A549 (cell line): ENCODE measurements at regions not wholly inside any gene's neighbourhood (a gene's known extent, or its start where the extent isn't known, plus 50 kb on each side); places are given as distances from the start of the nearest gene placed in this dataset.
A peak's percentile ranks its signal among the peaks of the same experiment; 100 is the strongest.

ENCODE experiments used
- ATAC-seq, 2 experiments: fragments of 200-7000 bp in 1 of 2; fragments of >200 bp in 1 of 2; cut with Nextera tagmentation in 1 of 2; cut with Tn5 transposase in 1 of 2; 3 replicates each; pipeline versions ENCODE4 v1.8.0 to v1.9.1; 2018 to 2020; ENCODE audit warnings: mild to moderate bottlenecking in 1 of 2, moderate library complexity in 1 of 2
- CTCF ChIA-PET: fragments of 300-600 bp; sonication (Branson Sonifier 250); formaldehyde crosslinking; extraction: SDS; loops from one replicate; lab custom pipeline; 2021; ENCODE audit warnings: antibody characterized with exemption, inconsistent platforms; lab: Yijun Ruan, JAX
- POLR2A ChIA-PET: fragments of 350-600 bp; formaldehyde crosslinking; extraction: SDS; loops from one replicate; lab custom pipeline; 2021; ENCODE audit warnings: antibody characterized with exemption, inconsistent platforms; lab: Yijun Ruan, JAX
- DNase-seq, 2 experiments: peaks; one replicate each; pipeline versions ENCODE4 v3.0.0 to v3.0.0-alpha.2; 2011 to 2016; ENCODE audit warnings: low read depth in 1 of 2, low spot score in 1 of 2
- FAIRE-seq: peaks from 2 replicates; lab custom pipeline; 2011; peaks lifted over from hg19 to GRCh38; lab: Jason Lieb, UNC
- H3K27ac ChIP-seq, 2 experiments: fragments of >200 bp; sonication (Bioruptor Twin); formaldehyde crosslinking; 3 replicates each; pipeline ENCODE4 v1.5.1; 2016 to 2017
- H3K4me1 ChIP-seq: fragments of >200 bp; sonication (Bioruptor Twin); formaldehyde crosslinking; 3 replicates; pipeline ENCODE4 v1.6.1; 2016
- H3K4me2 ChIP-seq: fragments of >200 bp; sonication (Bioruptor Twin); formaldehyde crosslinking; 3 replicates; pipeline ENCODE4 v1.6.1; 2016
- H3K4me3 ChIP-seq: fragments of >200 bp; sonication (Bioruptor Twin); formaldehyde crosslinking; 3 replicates; pipeline ENCODE4 v1.5.1; 2016
- H3K9me3 ChIP-seq: fragments of >200 bp; sonication (Bioruptor Twin); formaldehyde crosslinking; 3 replicates; pipeline ENCODE4 v1.6.1; 2016
- CBX8 ChIP-seq: fragments of 200-600 bp; sonication (generic); IDR thresholded peaks from 2 replicates; pipeline ENCODE4 v1.6.1; 2016
- CEBPB ChIP-seq, 2 experiments: fragments of >200 bp in 1 of 2; sonication (Bioruptor Twin) in 1 of 2; formaldehyde crosslinking in 1 of 2; IDR thresholded peaks; 2 replicates each; pipeline ENCODE4 v1.6.1; 2012 to 2016
- ELK1 ChIP-seq: fragments of 150-350 bp; IDR thresholded peaks from 2 replicates; pipeline ENCODE4 v1.6.1; 2014; ENCODE audit warnings: low read depth, mild to moderate bottlenecking, low read length
- EP300 ChIP-seq, 2 experiments: fragments of >200 bp; sonication (Bioruptor Twin); formaldehyde crosslinking; IDR thresholded peaks; 2 replicates in 1 of 2; 3 replicates in 1 of 2; pipeline ENCODE4 v1.6.1; 2016 to 2017
- FOSB ChIP-seq: fragments of 250-450 bp; sonication (Bioruptor Pico); IDR thresholded peaks from 2 replicates; pipeline ENCODE4 v1.5.0; 2020; ENCODE audit warnings: mild to moderate bottlenecking, moderate library complexity
- FOXS1 ChIP-seq: fragments of 250-450 bp; sonication (Bioruptor Pico); IDR thresholded peaks from 2 replicates; pipeline ENCODE4 v1.5.0; 2020; ENCODE audit warnings: mild to moderate bottlenecking, moderate library complexity
- HES2 ChIP-seq: fragments of >200 bp; sonication (Bioruptor Twin); formaldehyde crosslinking; IDR thresholded peaks from 2 replicates; pipeline ENCODE4 v1.6.1; 2016
- HMGXB4 ChIP-seq: fragments of 250-450 bp; sonication (Bioruptor Pico); IDR thresholded peaks from 2 replicates; pipeline ENCODE4 v1.5.0; 2021; ENCODE audit warnings: mild to moderate bottlenecking, moderate library complexity, borderline replicate concordance
- MAFK ChIP-seq: fragments of 450-650 bp; IDR thresholded peaks from 2 replicates; pipeline ENCODE4 v1.6.1; 2014; ENCODE audit not compliant: partially characterized antibody
- NPAS2 ChIP-seq: fragments of 250-450 bp; sonication (Bioruptor Pico); IDR thresholded peaks from 2 replicates; pipeline ENCODE4 v1.8.0; 2022; ENCODE audit warnings: mild to moderate bottlenecking, moderate library complexity, borderline replicate concordance
- NR3C1 ChIP-seq: fragments of >200 bp; sonication (Bioruptor Twin); formaldehyde crosslinking; IDR thresholded peaks from 3 replicates; pipeline ENCODE4 v1.6.1; 2017
- RNF2 ChIP-seq: fragments of 200-600 bp; sonication (generic); IDR thresholded peaks from 2 replicates; pipeline ENCODE4 v1.6.1; 2016; ENCODE audit warnings: low read depth, mild to moderate bottlenecking, antibody characterized with exemption, moderate library complexity, borderline replicate concordance
- SREBF2 ChIP-seq: fragments of 450-650 bp; IDR thresholded peaks from 2 replicates; pipeline ENCODE4 v1.6.1; 2014; ENCODE audit warnings: mild to moderate bottlenecking, moderate library complexity
- TP53 ChIP-seq: fragments of 250-450 bp; sonication (Bioruptor Pico); IDR thresholded peaks from 2 replicates; pipeline ENCODE4 v1.5.0; 2021; ENCODE audit warnings: mild to moderate bottlenecking, moderate library complexity
- USF2 ChIP-seq: fragments of 450-650 bp; IDR thresholded peaks from 2 replicates; pipeline ENCODE4 v1.6.1; 2014; ENCODE audit warnings: antibody characterized with exemption
- ZC3H11A ChIP-seq: fragments of 450-650 bp; IDR thresholded peaks from 2 replicates; pipeline ENCODE4 v1.6.1; 2014; ENCODE audit warnings: antibody characterized with exemption, mild to moderate bottlenecking
- WGBS: methylation state at CpG from one replicate; pipeline ENCODE4 v1.1.6; 2017; ENCODE audit errors: missing lambda C conversion rate; 5-methylcytosine and 5-hydroxymethylcytosine counted together

GRCh38 chr10:81520688-81521087 is 354.3 kb upstream of the NRG3 start:
- Histone ChIP-seq H3K4me3 (no peak overlapping the region), H3K9me3 (no peaks in the 10 kb centered on the region), H3K4me1 (no peaks in the 10 kb centered on the region), H3K27ac (no peak overlapping the region), H3K4me2 (no peak overlapping the region)
- no peak for ATAC-seq
- no peak for DNase-seq
- ChIA-PET POLR2A (no interaction called here), CTCF (no interaction called here)
- WGBS, result 7% methylated on average over 1 of the region's 1 CpG
- TF ChIP-seq MAFK, result peak; percentile 38
- no peak for TF ChIP-seq FOXS1 (CRISPR knock-in tag)
- FAIRE-seq, result no peak

- DNase-seq (no peak), FAIRE-seq (no peak), ATAC-seq (no peak)
- no peak for TF ChIP-seq NR3C1
- TF ChIP-seq HES2, result no peak
- TF ChIP-seq TP53, result no peak
- no peaks in the 10 kb centered on the region for H3K4me1 ChIP-seq
- no peak overlapping the region for H3K4me2 ChIP-seq
- WGBS, result 20% methylated on average over 2 of the region's 2 CpGs
- no peaks in the 10 kb centered on the region; the same call in 2 of the 3 replicates for H3K9me3 ChIP-seq
- H3K27ac ChIP-seq, result no peak overlapping the region
- POLR2A ChIA-PET, result no interaction called here
- CTCF ChIA-PET, result no interaction called here
- no peak overlapping the region for H3K4me3 ChIP-seq
These were observed 350.5 kb upstream of the NRG3 start for GRCh38 chr10:81524467-81524866.

- no peak for TF ChIP-seq RNF2
- 31% methylated on average over 6 of the region's 6 CpGs for WGBS
- no peak overlapping the region for H3K27ac ChIP-seq
- POLR2A ChIA-PET, result no interaction called here
- CTCF ChIA-PET, result no interaction called here
- FAIRE-seq, result no peak
- no peak overlapping the region for H3K4me2 ChIP-seq
- H3K9me3 ChIP-seq, result no peaks in the 10 kb centered on the region
- no peak for DNase-seq
- H3K4me1 ChIP-seq, result no peaks in the 10 kb centered on the region
- ATAC-seq, result no peak
- H3K4me3 ChIP-seq, result no peak overlapping the region
These were observed 342.6 kb upstream of the NRG3 start for GRCh38 chr10:81532403-81532802.

GRCh38 chr10:81534991-81535390 is 340.0 kb upstream of the NRG3 start:
- no peak overlapping the region for H3K4me2 ChIP-seq
- DNase-seq (no peak), FAIRE-seq (no peak), ATAC-seq (no peak)
- no peak overlapping the region for H3K27ac ChIP-seq
- 4% methylated on average over 2 of the region's 2 CpGs for WGBS
- peaks cover 4% of the 10 kb centered on the region; the same call in 1 of the 3 replicates for H3K9me3 ChIP-seq
- no peaks in the 10 kb centered on the region for H3K4me1 ChIP-seq
- ChIA-PET POLR2A (no interaction called here), CTCF (no interaction called here)
- TF ChIP-seq CEBPB (IDR thresholded peaks at IDR 0.05), result no peak
- H3K4me3 ChIP-seq, result no peak overlapping the region

- H3K4me3 ChIP-seq, result no peak overlapping the region
- POLR2A ChIA-PET, result no interaction called here
These were observed 333.5 kb upstream of the NRG3 start for GRCh38 chr10:81541517-81541916.

GRCh38 chr10:81546243-81546642 is 328.8 kb upstream of the NRG3 start:
- WGBS, result 4% methylated on average over 5 of the region's 5 CpGs
- ChIA-PET POLR2A (no interaction called here), CTCF (no interaction called here)
- TF ChIP-seq NR3C1 (no peak), SREBF2 (no peak), NPAS2 (CRISPR knock-in tag) (no peak), USF2 (no peak), EP300 (IDR thresholded peaks at IDR 0.05) (no peak), FOSB (CRISPR knock-in tag) (no peak), CBX8 (no peak), HMGXB4 (CRISPR knock-in tag) (no peak)

More at GRCh38 chr10:81541517-81541916, 333.5 kb upstream of the NRG3 start:
- CTCF ChIA-PET, result no interaction called here
- H3K4me2 ChIP-seq, result no peak overlapping the region
- peaks cover 4% of the 10 kb centered on the region; the same call in 1 of the 3 replicates for H3K9me3 ChIP-seq
- DNase-seq (no peak), FAIRE-seq (no peak), ATAC-seq (no peak)
- H3K27ac ChIP-seq, result no peak overlapping the region
- peak; percentile 37 for TF ChIP-seq ZC3H11A
- TF ChIP-seq ELK1, result no peak
- H3K4me1 ChIP-seq, result no peaks in the 10 kb centered on the region

More at GRCh38 chr10:81546243-81546642, 328.8 kb upstream of the NRG3 start:
- no peak for ATAC-seq
- H3K27ac ChIP-seq, result no peak overlapping the region
- H3K4me3 ChIP-seq, result no peak overlapping the region
- no peaks in the 10 kb centered on the region for H3K4me1 ChIP-seq
- peaks cover 5% of the 10 kb centered on the region; the same call in 1 of the 3 replicates for H3K9me3 ChIP-seq
- FAIRE-seq, result no peak
- H3K4me2 ChIP-seq, result no peak overlapping the region
- no peak for DNase-seq
